ENCODE measurements at regions not wholly inside any gene's neighbourhood (a gene's known extent, or its start where the extent isn't known, plus 50 kb on each side); places are given as distances from the start of the nearest gene placed in this dataset.
"Not testable (repeated sequence)": the region's sequence is repeated elsewhere in the genome, so short reads cannot be mapped to it uniquely, and the experiment has no call there.

DNA sequence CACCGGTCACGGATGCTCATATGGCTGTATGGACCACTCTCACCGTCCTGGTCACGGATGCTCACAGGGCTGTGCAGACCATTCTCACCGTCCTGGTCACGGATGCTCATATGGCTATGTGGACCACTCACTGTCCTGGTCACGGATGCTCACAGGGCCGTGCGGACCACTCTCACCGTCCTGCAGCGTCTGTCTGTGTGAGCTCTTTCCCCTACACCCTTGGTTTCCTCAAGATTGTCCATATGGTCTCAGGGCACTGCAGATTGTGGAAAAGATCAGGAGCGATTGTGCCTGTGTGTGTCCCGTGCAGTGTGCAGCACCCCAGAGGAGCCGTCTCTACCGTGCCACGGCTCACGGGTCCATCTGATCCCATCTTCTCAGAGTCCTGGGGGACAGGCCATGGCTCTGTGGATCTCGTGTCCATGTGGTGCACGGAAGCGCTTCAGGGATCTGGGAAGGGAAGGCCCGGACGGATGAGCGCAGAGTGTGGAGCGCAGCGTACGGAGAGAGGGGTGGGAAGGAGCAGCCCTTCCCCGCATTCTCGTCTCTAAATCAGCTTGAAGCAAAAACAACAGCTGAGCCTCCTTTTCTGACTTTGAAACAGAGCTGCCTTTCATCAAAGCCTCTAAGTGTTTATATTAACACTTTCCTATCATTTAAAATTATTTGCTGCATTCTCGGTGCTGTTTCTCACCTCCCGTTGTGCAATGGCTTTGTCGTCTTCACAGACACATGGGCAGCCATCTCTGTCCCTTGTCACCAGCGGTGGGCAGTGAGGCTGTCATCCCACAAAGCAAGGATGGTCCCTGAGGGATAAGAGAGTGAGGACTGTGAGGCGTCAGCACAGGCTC lies 208.0 kb downstream of the BANP start:
- TF ChIP-seq, protein P1, sequence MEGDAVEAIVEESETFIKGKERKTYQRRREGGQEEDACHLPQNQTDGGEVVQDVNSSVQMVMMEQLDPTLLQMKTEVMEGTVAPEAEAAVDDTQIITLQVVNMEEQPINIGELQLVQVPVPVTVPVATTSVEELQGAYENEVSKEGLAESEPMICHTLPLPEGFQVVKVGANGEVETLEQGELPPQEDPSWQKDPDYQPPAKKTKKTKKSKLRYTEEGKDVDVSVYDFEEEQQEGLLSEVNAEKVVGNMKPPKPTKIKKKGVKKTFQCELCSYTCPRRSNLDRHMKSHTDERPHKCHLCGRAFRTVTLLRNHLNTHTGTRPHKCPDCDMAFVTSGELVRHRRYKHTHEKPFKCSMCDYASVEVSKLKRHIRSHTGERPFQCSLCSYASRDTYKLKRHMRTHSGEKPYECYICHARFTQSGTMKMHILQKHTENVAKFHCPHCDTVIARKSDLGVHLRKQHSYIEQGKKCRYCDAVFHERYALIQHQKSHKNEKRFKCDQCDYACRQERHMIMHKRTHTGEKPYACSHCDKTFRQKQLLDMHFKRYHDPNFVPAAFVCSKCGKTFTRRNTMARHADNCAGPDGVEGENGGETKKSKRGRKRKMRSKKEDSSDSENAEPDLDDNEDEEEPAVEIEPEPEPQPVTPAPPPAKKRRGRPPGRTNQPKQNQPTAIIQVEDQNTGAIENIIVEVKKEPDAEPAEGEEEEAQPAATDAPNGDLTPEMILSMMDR (IDR thresholded peaks at IDR 0.05; ENCODE audit: insufficient read depth, low read depth, low read length), result not testable (repeated sequence)
- TF ChIP-seq EZH2 (IDR thresholded peaks at IDR 0.05; ENCODE audit: insufficient read depth, low read length), result not testable (repeated sequence)
